ENCODE measurements at regions not wholly inside any gene's neighbourhood (a gene's known extent, or its start where the extent isn't known, plus 50 kb on each side); places are given as distances from the start of the nearest gene placed in this dataset.

- H3K4me3 ChIP-seq (ENCODE audit: low read depth, low read length) = no peak overlapping the region
- no peak for TF ChIP-seq CTCF (conservative IDR thresholded peaks at IDR 0.05; ENCODE audit: low read depth, low read length)
- no peak for DNase-seq (ENCODE audit: low read depth)
Measured at GRCh38 chr17:5672815-5673430, 88.6 kb upstream of the NLRP1 start.

- no peak for DNase-seq (ENCODE audit: low read depth)
- no peak overlapping the region for H3K4me3 ChIP-seq (ENCODE audit: low read depth, low read length)
- no peak for TF ChIP-seq CTCF (conservative IDR thresholded peaks at IDR 0.05; ENCODE audit: low read depth, low read length)
Measured at GRCh38 chr17:5675625-5676421, 91.5 kb upstream of the NLRP1 start.

- DNase-seq (ENCODE audit: low read depth) = no peak
- no peak overlapping the region for H3K4me3 ChIP-seq (ENCODE audit: low read depth, low read length)
- no peak for TF ChIP-seq CTCF (conservative IDR thresholded peaks at IDR 0.05; ENCODE audit: low read depth, low read length)
Measured at GRCh38 chr17:5677620-5678019, 93.3 kb upstream of the NLRP1 start.

DNA sequence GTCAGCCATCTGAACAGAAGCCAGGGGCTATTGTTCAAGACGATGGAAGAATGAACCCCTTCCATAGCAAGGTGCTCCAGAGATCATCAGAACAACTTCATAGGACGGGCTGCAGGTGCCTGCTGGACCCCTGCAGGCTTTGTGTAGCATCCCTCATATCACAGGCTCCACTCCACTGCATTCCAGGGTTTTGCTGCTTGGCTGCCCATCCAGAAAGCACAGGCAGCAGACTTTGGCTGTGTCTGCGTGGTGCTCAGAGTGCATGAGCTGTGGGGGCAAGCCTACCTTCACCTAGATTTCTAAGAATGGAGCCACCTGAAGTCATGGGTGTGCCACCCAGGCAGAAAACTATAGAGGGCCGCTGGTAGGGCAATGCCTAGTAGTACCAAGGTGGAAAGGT is 93.9 kb upstream of the NLRP1 start:
- no peak overlapping the region for H3K4me3 ChIP-seq (ENCODE audit: low read depth, low read length)
- DNase-seq (ENCODE audit: low read depth) = no peak
- TF ChIP-seq CTCF (conservative IDR thresholded peaks at IDR 0.05; ENCODE audit: low read depth, low read length) = no peak

GRCh38 chr17:5680766-5681165 is 96.5 kb upstream of the NLRP1 start:
- H3K4me3 ChIP-seq (ENCODE audit: low read depth, low read length) = no peak overlapping the region
- TF ChIP-seq CTCF (conservative IDR thresholded peaks at IDR 0.05; ENCODE audit: low read depth, low read length) = no peak
- DNase-seq (ENCODE audit: low read depth) = no peak

DNA sequence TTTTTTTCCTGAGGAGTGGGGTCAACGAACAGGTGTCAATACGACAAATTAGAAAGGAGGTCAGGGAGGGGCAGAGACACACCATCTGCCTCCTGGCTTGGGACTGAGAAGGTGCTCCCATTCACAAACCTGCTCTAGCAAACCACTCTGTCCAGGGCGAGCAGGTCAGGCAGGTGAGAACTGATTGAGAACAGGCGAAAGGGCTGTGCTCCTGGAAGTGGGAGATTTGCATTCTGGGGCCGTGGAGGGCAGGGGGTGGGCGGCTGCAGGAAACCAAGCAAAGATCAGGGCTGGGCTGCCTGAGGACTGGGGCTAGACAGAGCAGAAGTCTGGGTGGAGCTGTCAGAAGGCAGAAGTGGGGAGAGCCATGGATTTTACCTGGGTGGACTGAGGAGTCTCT is 98.9 kb upstream of the NLRP1 start:
- no peak for DNase-seq (ENCODE audit: low read depth)
- no peak for TF ChIP-seq CTCF (conservative IDR thresholded peaks at IDR 0.05; ENCODE audit: low read depth, low read length)
- no peak overlapping the region for H3K4me3 ChIP-seq (ENCODE audit: low read depth, low read length)

Data from choroid plexus epithelial cell (primary cell).